Right lobe of liver (tissue), 6 donors: ENCODE measurements at regions not wholly inside any gene's neighbourhood (a gene's known extent, or its start where the extent isn't known, plus 50 kb on each side); places are given as distances from the start of the nearest gene placed in this dataset.

ENCODE experiments used
- ATAC-seq, 4 donors: fragments of 200-7000 bp; cut with Tn5 transposase; one replicate each; pipeline ENCODE4 v1.9.1; 2020; ENCODE audit warnings: mild to moderate bottlenecking in 4 of 4, moderate library complexity in 4 of 4
- DNase-seq, 3 donors: peaks; one replicate each; pipeline ENCODE4 v3.0.0-alpha.2; 2020
- H3K27ac ChIP-seq, 3 donors: fragments of 200-600 bp; one replicate each; pipeline ENCODE4 v1.8.0; 2022
- H3K27me3 ChIP-seq, 2 donors: fragments of 200-600 bp; one replicate each; pipeline ENCODE4 v1.8.0; 2022
- H3K36me3 ChIP-seq, 4 donors: fragments of 200-600 bp; sonication (generic) in 1 of 4; one replicate each; pipeline versions ENCODE4 v1.5.1 to v1.8.0; 2017 to 2022; ENCODE audit warnings: control low read depth in 1 of 4
- H3K4me1 ChIP-seq, 4 donors: fragments of 200-600 bp; sonication (generic) in 1 of 4; one replicate each; pipeline versions ENCODE4 v1.5.1 to v1.8.0; 2017 to 2022; ENCODE audit warnings: control low read depth in 1 of 4
- H3K4me3 ChIP-seq, 3 donors: fragments of 200-600 bp; one replicate each; pipeline ENCODE4 v1.8.0; 2022
- H3K9me3 ChIP-seq, 4 donors: fragments of 200-600 bp; sonication (generic) in 1 of 4; one replicate each; pipeline versions ENCODE4 v1.5.1 to v1.8.0; 2017 to 2022; ENCODE audit warnings: control low read depth in 1 of 4
- CTCF ChIP-seq, 4 donors: fragments of 200-600 bp in 3 of 4; fragments of 450-650 bp in 1 of 4; IDR thresholded peaks; one replicate each; pipeline versions ENCODE4 v1.5.1 to v1.8.0; 2016 to 2022; ENCODE audit warnings: antibody characterized with exemption in 4 of 4, mild to moderate bottlenecking in 2 of 4
- POLR2A ChIP-seq: fragments of 450-650 bp; IDR thresholded peaks from one replicate; pipeline ENCODE4 v1.6.1; 2017; ENCODE audit warnings: antibody characterized with exemption, mild to moderate bottlenecking
- WGBS: methylation state at CpG from one replicate; pipeline ENCODE4 v1.1.6; 2018; ENCODE audit warnings: low coverage, low lambda C conversion rate; ENCODE audit not compliant: insufficient coverage; ENCODE audit errors: missing lambda C conversion rate; 5-methylcytosine and 5-hydroxymethylcytosine counted together
- intact Hi-C, 2 donors: fragments of 100-400 bp; cut with DNase I; formaldehyde crosslinking; loops; one replicate each; pipeline versions ENCODE4 v1.11.2 to v1.14.1; 2022
- donor health status: DM: no; HTN: yes; CAD: no.
- donor health status: DM: no; HTN: no; CAD: no.
- donor health status: DM: no; HTN: no; CAD: no.
- donor health status: DM: no; HTN: yes; CAD: no.
- donor health status: DM: no; HTN: yes; CAD: no.

DNA sequence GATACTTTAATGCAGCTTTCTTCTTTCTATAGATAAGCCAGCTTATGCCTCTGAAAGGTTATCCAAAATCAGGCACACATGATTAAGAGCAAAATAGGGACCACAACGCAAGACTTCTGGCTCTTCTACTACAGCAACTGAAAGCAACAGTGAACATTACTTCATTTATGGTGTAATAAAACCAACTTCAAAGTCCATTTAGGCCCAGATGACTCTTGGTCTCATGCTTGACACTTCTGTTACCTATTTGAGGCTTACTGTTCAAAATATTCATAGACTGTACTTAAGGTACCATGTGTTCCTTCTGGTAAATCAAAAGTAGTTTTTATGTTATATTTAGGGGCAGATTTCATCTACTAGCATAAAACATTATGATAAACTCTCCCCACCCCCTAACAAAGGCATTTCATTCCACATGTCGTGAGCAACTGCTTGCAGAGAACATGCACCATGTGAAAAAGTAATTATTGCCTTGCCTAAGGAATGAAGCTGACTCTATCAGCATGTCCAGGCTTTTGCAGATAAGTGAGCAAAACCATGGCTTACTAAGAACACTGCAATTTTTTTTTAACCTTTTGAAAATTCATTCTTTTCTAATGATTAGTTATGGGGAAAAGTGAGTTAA lies 154.9 kb upstream of the ITGB1 start:
- Histone ChIP-seq H3K27ac (no peak overlapping the region), H3K9me3 (no peaks in the 10 kb centered on the region), H3K4me1 (no peaks in the 10 kb centered on the region), H3K4me3 (no peak overlapping the region), H3K36me3 (no peaks in the 10 kb centered on the region), H3K27me3 (no peaks in the 10 kb centered on the region)
- 67% methylated on average over 2 of the region's 2 CpGs for WGBS
- ATAC-seq (peak in 2 of 4 donors; percentile 36 to 47), DNase-seq (no peak)
- TF ChIP-seq POLR2A (no peak), CTCF (IDR thresholded peaks at IDR 0.05) (no peak)
- intact Hi-C loops: no loop called here

- Histone ChIP-seq H3K4me3 (no peak overlapping the region), H3K36me3 (no peaks in the 10 kb centered on the region), H3K27me3 (no peaks in the 10 kb centered on the region), H3K9me3 (no peaks in the 10 kb centered on the region), H3K27ac (no peak overlapping the region), H3K4me1 (no peaks in the 10 kb centered on the region)
- ATAC-seq: no peak
- WGBS: 85% methylated on average over 5 of the region's 7 CpGs
- DNase-seq: no peak
- intact Hi-C loops: no loop called here
- TF ChIP-seq CTCF (IDR thresholded peaks at IDR 0.05): no peak
Observed at GRCh38 chr10:33111488-33112051, 153.5 kb upstream of the ITGB1 start.

GRCh38 chr10:33109788-33110469 lies 151.9 kb upstream of the ITGB1 start:
- no peaks in the 10 kb centered on the region for H3K27me3 ChIP-seq
- ATAC-seq (peak in 2 of 4 donors; percentile 9 to 23), DNase-seq (no peak)
- intact Hi-C loops: no loop called here
- TF ChIP-seq POLR2A (no peak), CTCF (IDR thresholded peaks at IDR 0.05) (no peak)
- no peaks in the 10 kb centered on the region for H3K4me1 ChIP-seq
- H3K27ac ChIP-seq: no peak overlapping the region
- 67% methylated on average over 7 of the region's 7 CpGs for WGBS
- H3K4me3 ChIP-seq: no peak overlapping the region
- H3K9me3 ChIP-seq: no peaks in the 10 kb centered on the region
- H3K36me3 ChIP-seq: no peaks in the 10 kb centered on the region

GRCh38 chr10:33109384-33109783 lies 151.4 kb upstream of the ITGB1 start:
- no peak overlapping the region for H3K27ac ChIP-seq
- 59% methylated on average over 4 of the region's 4 CpGs for WGBS
- no peaks in the 10 kb centered on the region for H3K4me1 ChIP-seq
- no peaks in the 10 kb centered on the region for H3K27me3 ChIP-seq
- no peaks in the 10 kb centered on the region for H3K9me3 ChIP-seq
- no peaks in the 10 kb centered on the region for H3K36me3 ChIP-seq
- ATAC-seq (no peak), DNase-seq (no peak)
- intact Hi-C loops: no loop called here
- H3K4me3 ChIP-seq: no peak overlapping the region
- TF ChIP-seq CTCF (IDR thresholded peaks at IDR 0.05) (no peak), POLR2A (no peak)
